ENCODE measurements at regions not wholly inside any gene's neighbourhood (a gene's known extent, or its start where the extent isn't known, plus 50 kb on each side); places are given as distances from the start of the nearest gene placed in this dataset.

- no peak overlapping the region for H3K27ac ChIP-seq
- ChIA-PET CTCF (no interaction called here), POLR2A (ENCODE audit: low non-redundant PET) (no interaction called here)
- no peak for TF ChIP-seq CTCF (conservative IDR thresholded peaks at IDR 0.05; ENCODE audit: low read depth)
- no peak for DNase-seq (ENCODE audit: low spot score)
Observed at GRCh38 chr4:122524176-122524575, 67.7 kb upstream of the IL2 start.

GRCh38 chr4:122522944-122523343 is 66.4 kb upstream of the IL2 start:
- DNase-seq (ENCODE audit: low spot score), result no peak
- TF ChIP-seq CTCF (conservative IDR thresholded peaks at IDR 0.05; ENCODE audit: low read depth), result no peak
- POLR2A ChIA-PET (ENCODE audit: low non-redundant PET), result no interaction called here
- CTCF ChIA-PET, result no interaction called here
- H3K27ac ChIP-seq, result no peak overlapping the region

- no peak for TF ChIP-seq CTCF (conservative IDR thresholded peaks at IDR 0.05; ENCODE audit: low read depth)
- H3K27ac ChIP-seq, result no peak overlapping the region
- ChIA-PET POLR2A (ENCODE audit: low non-redundant PET) (no interaction called here), CTCF (interaction anchor here (0.8 kb wide), 1 partner anchor 770 kb away, joined by 4 read pairs; no protein-coding TSS in a partner anchor)
- DNase-seq (ENCODE audit: low spot score), result no peak
Observed at GRCh38 chr4:122517345-122517744, 60.8 kb upstream of the IL2 start.

GRCh38 chr4:122516376-122516775 is 59.9 kb upstream of the IL2 start:
- DNase-seq (ENCODE audit: low spot score), result no peak
- H3K27ac ChIP-seq, result no peak overlapping the region
- POLR2A ChIA-PET (ENCODE audit: low non-redundant PET), result no interaction called here
- no peak for TF ChIP-seq CTCF (conservative IDR thresholded peaks at IDR 0.05; ENCODE audit: low read depth)
- CTCF ChIA-PET, result no interaction called here

- CTCF ChIA-PET, result no interaction called here
- TF ChIP-seq CTCF (conservative IDR thresholded peaks at IDR 0.05; ENCODE audit: low read depth), result no peak
- no peak overlapping the region for H3K27ac ChIP-seq
- DNase-seq (ENCODE audit: low spot score), result no peak
- POLR2A ChIA-PET (ENCODE audit: low non-redundant PET), result no interaction called here
Observed at GRCh38 chr4:122514671-122515070, 58.1 kb upstream of the IL2 start.

GRCh38 chr4:122512430-122512829 is 55.9 kb upstream of the IL2 start:
- H3K27ac ChIP-seq, result no peak overlapping the region
- POLR2A ChIA-PET (ENCODE audit: low non-redundant PET), result no interaction called here

More at GRCh38 chr4:122512430-122512829, 55.9 kb upstream of the IL2 start:
- no peak for TF ChIP-seq CTCF (conservative IDR thresholded peaks at IDR 0.05; ENCODE audit: low read depth)
- DNase-seq (ENCODE audit: low spot score), result no peak
- CTCF ChIA-PET, result interaction anchor here (0.6 kb wide), 1 partner anchor 59 kb away, joined by 4 read pairs; no protein-coding TSS in a partner anchor

Data from RWPE1 (cell line).